PC-3 (cell line): ENCODE measurements at regions not wholly inside any gene's neighbourhood (a gene's known extent, or its start where the extent isn't known, plus 50 kb on each side); places are given as distances from the start of the nearest gene placed in this dataset.
"Not testable (repeated sequence)": the region's sequence is repeated elsewhere in the genome, so short reads cannot be mapped to it uniquely, and the experiment has no call there.

ENCODE experiments used
- ATAC-seq: fragments of 200-7000 bp; cut with Tn5 transposase; 2 replicates; pipeline ENCODE4 v1.9.1; 2020; ENCODE audit warnings: mild to moderate bottlenecking, moderate library complexity
- BruUV-seq: library from RNA; stranded (reverse); fragments of 400-500 nt; replicated peaks from 2 replicates; lab custom pipeline; 2021; lab: Mats Ljungman, UMichigan
- CTCF ChIA-PET: fragments of 300-600 bp; sonication (Branson Sonifier 250); formaldehyde crosslinking; loops from one replicate; lab custom pipeline; 2022; ENCODE audit warnings: antibody characterized with exemption; lab: Charles Lee
- POLR2A ChIA-PET: fragments of 300-600 bp; sonication (Branson Sonifier 250); formaldehyde crosslinking; loops from one replicate; lab custom pipeline; 2022; ENCODE audit warnings: antibody characterized with exemption; ENCODE audit not compliant: unreplicated experiment; lab: Charles Lee
- DNase-seq: peaks from one replicate; pipeline ENCODE4 v3.0.0-alpha.2; 2015
- H2AFZ ChIP-seq: fragments of 300-600 bp; sonication (generic); 2 replicates; pipeline ENCODE4 v1.6.0; 2016; ENCODE audit warnings: antibody characterized with exemption, low read length
- H3F3A ChIP-seq: fragments of 300-600 bp; sonication (generic); one replicate; pipeline ENCODE4 v1.6.0; 2017; ENCODE audit warnings: antibody characterized with exemption, low read length, control low read depth, mild to moderate bottlenecking; ENCODE audit not compliant: unreplicated experiment
- H3K27ac ChIP-seq: fragments of 300-600 bp; sonication (generic); 2 replicates; pipeline ENCODE4 v1.5.1; 2016; ENCODE audit warnings: mild to moderate bottlenecking, low read length
- H3K27me3 ChIP-seq: fragments of 300-600 bp; sonication (generic); 2 replicates; pipeline ENCODE4 v1.6.1; 2016; ENCODE audit warnings: low read length, mixed read lengths
- H3K36me3 ChIP-seq: fragments of 300-600 bp; sonication (generic); 2 replicates; pipeline ENCODE4 v1.6.1; 2016; ENCODE audit warnings: low read depth, mixed run types, low read length, mixed read lengths
- H3K4me1 ChIP-seq: fragments of 300-600 bp; sonication (generic); 2 replicates; pipeline ENCODE4 v1.5.1; 2016; ENCODE audit warnings: low read length; ENCODE audit not compliant: insufficient read depth
- H3K4me2 ChIP-seq: fragments of 300-600 bp; sonication (generic); 2 replicates; pipeline ENCODE4 v1.6.0; 2016; ENCODE audit warnings: low read length
- H3K4me3 ChIP-seq: fragments of 300-600 bp; sonication (generic); 2 replicates; pipeline ENCODE4 v1.5.1; 2016; ENCODE audit warnings: mild to moderate bottlenecking, low read length, mixed read lengths
- H3K79me2 ChIP-seq: fragments of 300-600 bp; sonication (generic); 2 replicates; pipeline ENCODE4 v1.6.1; 2017; ENCODE audit warnings: low read length, mixed read lengths
- H3K9ac ChIP-seq: fragments of 300-600 bp; sonication (generic); 2 replicates; pipeline ENCODE4 v1.6.0; 2016; ENCODE audit warnings: mild to moderate bottlenecking, low read length
- H3K9me2 ChIP-seq: fragments of 300-600 bp; sonication (generic); replicated peaks from 2 replicates; pipeline ENCODE4 v1.6.1; 2016; ENCODE audit warnings: mixed run types, low read length, mixed read lengths
- H3K9me3 ChIP-seq: fragments of 300-600 bp; sonication (generic); 2 replicates; pipeline ENCODE4 v1.6.1; 2016; ENCODE audit warnings: low read length, mixed read lengths
- H4K20me1 ChIP-seq: fragments of 300-600 bp; sonication (generic); 2 replicates; pipeline ENCODE4 v1.6.1; 2016; ENCODE audit warnings: low read length, mixed read lengths
- EZH2 ChIP-seq: fragments of 300-600 bp; sonication (generic); IDR thresholded peaks from one replicate; pipeline ENCODE4 v1.6.1; 2017; ENCODE audit warnings: antibody characterized with exemption, mild to moderate bottlenecking, low read length; ENCODE audit not compliant: unreplicated experiment
- EZH2phosphoT487 ChIP-seq: fragments of 300-600 bp; sonication (generic); IDR thresholded peaks from 2 replicates; pipeline ENCODE4 v1.6.1; 2018; ENCODE audit warnings: mild to moderate bottlenecking, antibody characterized with exemption, low read length, borderline replicate concordance
- intact Hi-C: fragments of 100-400 bp; cut with micrococcal nuclease; formaldehyde crosslinking; loops from 2 replicates; pipeline ENCODE4 v1.9.0; 2023
- TF ChIP-seq, protein P1 (sequence below): fragments of 300-600 bp; sonication (generic); conservative IDR thresholded peaks from 2 replicates; pipeline ENCODE4 v1.5.1; 2017; ENCODE audit warnings: antibody characterized with exemption, low read depth, mild to moderate bottlenecking, low read length

DNA sequence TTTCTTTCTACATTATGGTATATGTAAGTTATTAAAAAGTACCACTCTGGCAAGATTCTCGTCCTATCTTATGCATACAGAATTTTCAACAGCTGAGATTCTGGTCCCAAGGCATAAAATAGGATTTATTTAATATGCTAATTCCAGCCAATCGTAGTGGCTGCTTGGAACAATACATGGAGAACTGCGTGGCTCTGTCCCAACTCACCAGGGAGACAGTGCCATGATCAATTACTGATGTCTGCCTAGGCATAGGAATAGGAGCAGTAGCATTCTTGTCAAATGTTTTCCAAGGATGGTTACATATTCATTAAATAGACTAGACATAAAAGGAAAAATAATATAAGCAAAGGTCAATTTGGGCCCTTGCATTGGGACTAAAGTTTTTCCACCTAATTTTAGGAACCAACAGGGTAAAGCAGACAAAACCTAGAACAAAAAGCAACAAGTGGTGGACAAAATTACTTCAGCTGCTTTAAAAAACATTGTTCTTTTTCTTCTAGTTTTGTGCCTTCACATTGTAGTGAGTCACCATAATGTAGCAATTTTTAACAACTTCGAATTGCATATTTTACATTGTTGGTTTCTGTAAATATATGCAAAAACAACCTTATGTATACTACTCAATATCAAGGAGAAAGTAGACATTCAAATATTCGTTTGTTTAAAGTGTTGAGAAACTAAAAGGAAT, 232.8 kb upstream of the ATP5MC3 start:
- Histone ChIP-seq H3K27me3 (0 out of 2 replicates have a peak, but pooled peaks cover 1% of the 10 kb centered on the region), H3K9me2 (no peaks in the 10 kb centered on the region), H3K36me3 (no peaks in the 10 kb centered on the region), H3K4me3 (no peak overlapping the region), H4K20me1 (no peaks in the 10 kb centered on the region), H3F3A (no peaks in the 10 kb centered on the region), H3K27ac (no peak overlapping the region), H3K79me2 (no peaks in the 10 kb centered on the region), H3K4me2 (no peak overlapping the region), H3K9ac (no peak overlapping the region), H2AFZ (no peak overlapping the region), H3K4me1 (no peaks in the 10 kb centered on the region), H3K9me3 (no peaks in the 10 kb centered on the region)
- POLR2A ChIA-PET = no interaction called here
- no peak for DNase-seq
- intact Hi-C loops = no loop called here
- CTCF ChIA-PET = no interaction called here
- no peak for TF ChIP-seq EZH2phosphoT487
- no peak for TF ChIP-seq EZH2
- TF ChIP-seq, protein P1, sequence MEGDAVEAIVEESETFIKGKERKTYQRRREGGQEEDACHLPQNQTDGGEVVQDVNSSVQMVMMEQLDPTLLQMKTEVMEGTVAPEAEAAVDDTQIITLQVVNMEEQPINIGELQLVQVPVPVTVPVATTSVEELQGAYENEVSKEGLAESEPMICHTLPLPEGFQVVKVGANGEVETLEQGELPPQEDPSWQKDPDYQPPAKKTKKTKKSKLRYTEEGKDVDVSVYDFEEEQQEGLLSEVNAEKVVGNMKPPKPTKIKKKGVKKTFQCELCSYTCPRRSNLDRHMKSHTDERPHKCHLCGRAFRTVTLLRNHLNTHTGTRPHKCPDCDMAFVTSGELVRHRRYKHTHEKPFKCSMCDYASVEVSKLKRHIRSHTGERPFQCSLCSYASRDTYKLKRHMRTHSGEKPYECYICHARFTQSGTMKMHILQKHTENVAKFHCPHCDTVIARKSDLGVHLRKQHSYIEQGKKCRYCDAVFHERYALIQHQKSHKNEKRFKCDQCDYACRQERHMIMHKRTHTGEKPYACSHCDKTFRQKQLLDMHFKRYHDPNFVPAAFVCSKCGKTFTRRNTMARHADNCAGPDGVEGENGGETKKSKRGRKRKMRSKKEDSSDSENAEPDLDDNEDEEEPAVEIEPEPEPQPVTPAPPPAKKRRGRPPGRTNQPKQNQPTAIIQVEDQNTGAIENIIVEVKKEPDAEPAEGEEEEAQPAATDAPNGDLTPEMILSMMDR = no peak
- ATAC-seq = no peak
- BruUV-seq = no TSS peak

DNA sequence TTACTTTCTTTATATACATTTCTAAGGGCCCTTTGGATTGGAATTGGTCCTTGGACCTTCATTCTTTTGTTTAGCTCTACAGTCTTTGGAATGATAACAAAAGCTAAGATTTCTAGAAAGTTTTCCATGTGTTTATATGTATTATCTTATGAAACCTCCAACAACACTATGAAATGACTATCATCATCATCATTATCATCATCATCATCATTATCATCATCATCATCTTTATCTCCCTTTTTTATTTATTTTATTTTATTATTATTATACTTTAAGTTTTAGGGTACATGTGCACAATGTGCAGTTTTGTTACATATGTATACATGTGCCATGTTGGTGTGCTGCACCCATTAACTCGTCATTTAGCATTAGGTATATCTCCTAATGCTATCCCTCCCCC, 229.4 kb upstream of the ATP5MC3 start:
- H2AFZ ChIP-seq, H3K4me1 ChIP-seq, H3K79me2 ChIP-seq, DNase-seq, H3F3A ChIP-seq, intact Hi-C loops, H3K36me3 ChIP-seq, H3K27ac ChIP-seq, H3K9me3 ChIP-seq, POLR2A ChIA-PET, H3K9me2 ChIP-seq, H3K9ac ChIP-seq, H3K4me2 ChIP-seq, CTCF ChIA-PET, BruUV-seq, H3K4me3 ChIP-seq, H4K20me1 ChIP-seq, ATAC-seq: not testable (repeated sequence)
- H3K27me3 ChIP-seq = peaks cover 13% of the 10 kb centered on the region

DNA sequence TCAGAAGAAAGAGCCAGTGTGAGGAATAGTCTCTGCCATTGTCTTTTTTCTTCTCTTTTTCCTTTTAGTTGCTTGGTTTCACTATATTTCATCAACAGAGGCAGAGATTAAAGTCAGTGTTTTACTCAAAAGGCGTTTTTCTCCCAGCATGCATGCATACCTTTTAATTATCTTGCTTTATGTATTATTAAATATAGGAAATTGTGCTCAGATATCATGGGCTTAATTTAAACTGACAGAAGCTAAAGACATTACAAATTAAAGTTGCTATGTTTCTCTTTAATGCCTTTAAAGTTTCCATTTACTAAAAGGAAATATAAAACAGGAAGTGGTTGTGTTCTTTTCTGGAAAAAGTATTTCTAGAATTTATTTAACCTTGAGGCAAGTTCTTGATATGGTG, 223.3 kb upstream of the ATP5MC3 start:
- TF ChIP-seq EZH2phosphoT487 (no peak), EZH2 (no peak)
- TF ChIP-seq, protein P1 = no peak
- Histone ChIP-seq H3K9ac (no peak overlapping the region), H4K20me1 (no peaks in the 10 kb centered on the region), H3K79me2 (no peaks in the 10 kb centered on the region), H3K4me1 (no peaks in the 10 kb centered on the region), H2AFZ (no peak overlapping the region), H3K9me2 (no peaks in the 10 kb centered on the region; the same call in 1 of the 2 replicates), H3K27me3 (peaks cover 35% of the 10 kb centered on the region), H3K36me3 (no peaks in the 10 kb centered on the region), H3K27ac (no peak overlapping the region), H3K4me3 (no peak overlapping the region), H3F3A (no peaks in the 10 kb centered on the region), H3K4me2 (no peak overlapping the region), H3K9me3 (no peaks in the 10 kb centered on the region)
- ATAC-seq (no peak), DNase-seq (no peak)
- ChIA-PET POLR2A (no interaction called here), CTCF (no interaction called here)
- intact Hi-C loops = no loop called here
- no TSS peak for BruUV-seq
